HFF-Myc (cell line): ENCODE measurements at regions not wholly inside any gene's neighbourhood (a gene's known extent, or its start where the extent isn't known, plus 50 kb on each side); places are given as distances from the start of the nearest gene placed in this dataset.

ENCODE experiments used
- DNase-seq: peaks from one replicate; pipeline ENCODE4 v3.0.0-alpha.2; 2011; ENCODE audit warnings: low read depth; ENCODE audit errors: extremely low read depth
- H3K4me3 ChIP-seq: replicated peaks from 2 replicates; pipeline ENCODE4 v1.5.1; 2011; ENCODE audit warnings: low read depth, mild to moderate bottlenecking, control low read depth, low read length
- TF ChIP-seq, protein P1 (sequence below): IDR thresholded peaks from 2 replicates; pipeline ENCODE4 v1.5.1; 2012; ENCODE audit warnings: mild to moderate bottlenecking, low read depth, low read length, control low read depth; ENCODE audit errors: missing control alignments

DNA sequence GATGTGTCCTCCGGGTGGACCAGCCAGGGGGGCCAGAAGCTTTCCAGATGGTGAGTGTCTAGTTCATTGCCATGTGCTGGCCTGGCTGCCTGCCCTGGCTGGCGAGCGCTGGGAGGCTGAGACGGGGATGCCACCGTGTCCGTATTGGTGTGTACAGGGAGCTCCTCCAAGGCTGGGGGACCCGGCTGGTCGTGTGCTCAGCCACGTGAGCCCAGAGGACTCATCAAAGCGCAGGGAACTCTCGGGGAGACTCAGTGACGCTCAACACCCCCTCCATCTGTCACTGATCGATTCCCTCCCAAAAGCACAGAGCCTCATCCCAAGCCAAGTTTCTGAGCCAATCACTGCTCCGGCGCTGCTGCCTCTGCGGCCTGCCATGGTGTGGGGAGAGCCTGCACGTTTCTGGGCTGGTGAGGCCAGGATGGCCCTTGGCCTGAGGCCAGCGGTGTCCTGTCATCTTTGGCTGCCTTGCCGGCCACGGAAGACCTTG is 423.7 kb downstream of the SHANK2 start:
- no peak for DNase-seq
- TF ChIP-seq, protein P1, sequence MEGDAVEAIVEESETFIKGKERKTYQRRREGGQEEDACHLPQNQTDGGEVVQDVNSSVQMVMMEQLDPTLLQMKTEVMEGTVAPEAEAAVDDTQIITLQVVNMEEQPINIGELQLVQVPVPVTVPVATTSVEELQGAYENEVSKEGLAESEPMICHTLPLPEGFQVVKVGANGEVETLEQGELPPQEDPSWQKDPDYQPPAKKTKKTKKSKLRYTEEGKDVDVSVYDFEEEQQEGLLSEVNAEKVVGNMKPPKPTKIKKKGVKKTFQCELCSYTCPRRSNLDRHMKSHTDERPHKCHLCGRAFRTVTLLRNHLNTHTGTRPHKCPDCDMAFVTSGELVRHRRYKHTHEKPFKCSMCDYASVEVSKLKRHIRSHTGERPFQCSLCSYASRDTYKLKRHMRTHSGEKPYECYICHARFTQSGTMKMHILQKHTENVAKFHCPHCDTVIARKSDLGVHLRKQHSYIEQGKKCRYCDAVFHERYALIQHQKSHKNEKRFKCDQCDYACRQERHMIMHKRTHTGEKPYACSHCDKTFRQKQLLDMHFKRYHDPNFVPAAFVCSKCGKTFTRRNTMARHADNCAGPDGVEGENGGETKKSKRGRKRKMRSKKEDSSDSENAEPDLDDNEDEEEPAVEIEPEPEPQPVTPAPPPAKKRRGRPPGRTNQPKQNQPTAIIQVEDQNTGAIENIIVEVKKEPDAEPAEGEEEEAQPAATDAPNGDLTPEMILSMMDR: no peak
- H3K4me3 ChIP-seq: no peak overlapping the region

DNA sequence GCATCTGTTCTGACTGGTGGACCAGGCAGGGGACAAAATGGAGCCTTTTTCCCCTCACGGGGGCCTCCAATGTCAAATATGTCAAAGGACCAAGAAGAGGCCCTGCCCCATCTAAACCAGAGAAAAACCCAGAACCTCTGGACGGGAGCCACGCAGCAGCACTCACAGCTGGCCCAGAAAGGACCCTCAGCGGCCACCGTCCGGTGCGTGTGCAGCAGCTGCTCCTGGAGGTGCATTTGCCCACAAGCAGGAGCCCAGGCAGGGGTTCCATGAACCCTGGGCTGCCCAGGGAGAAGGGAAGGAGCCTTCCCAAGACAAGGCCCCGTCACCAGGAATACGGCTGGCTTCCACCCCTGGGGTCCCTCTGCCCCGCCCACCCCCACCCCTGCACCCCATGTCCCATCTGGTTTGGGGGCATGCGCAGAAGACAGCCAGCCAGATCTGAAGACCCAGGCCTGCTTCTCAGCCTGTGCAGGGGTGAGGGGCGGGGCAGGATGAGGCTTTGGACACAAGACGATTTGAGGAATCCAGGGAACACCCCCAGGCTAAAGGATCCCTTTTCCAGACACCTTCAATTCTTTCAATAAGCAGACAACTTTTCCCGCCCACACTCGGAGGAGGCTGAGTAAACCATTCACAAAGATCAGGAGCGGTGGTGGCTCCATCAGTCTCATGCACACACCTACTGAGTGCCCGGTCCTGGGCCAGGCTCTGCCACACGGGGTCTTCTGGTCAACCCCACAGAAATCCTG is 423.1 kb downstream of the SHANK2 start:
- no peak for DNase-seq
- TF ChIP-seq, protein P1: no peak
- no peak overlapping the region for H3K4me3 ChIP-seq

DNA sequence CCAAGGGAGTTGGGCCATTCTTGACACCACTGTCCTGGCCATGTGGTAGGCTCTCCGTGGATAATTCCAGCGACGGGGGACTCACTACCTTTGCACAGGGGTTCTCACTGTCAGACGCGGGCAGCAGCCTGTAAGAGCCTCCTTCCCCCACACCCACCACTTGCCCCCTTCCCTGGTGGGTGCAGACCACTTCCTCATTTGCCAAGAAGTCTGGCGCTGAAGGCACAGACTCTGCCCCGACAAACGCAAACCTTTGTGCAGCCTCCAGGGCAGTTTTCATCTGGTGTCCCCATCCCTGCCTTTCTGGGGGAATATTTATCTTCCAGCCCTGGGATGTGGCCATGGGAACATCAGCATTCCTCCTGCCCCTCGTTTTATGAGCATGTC is 422.5 kb downstream of the SHANK2 start:
- TF ChIP-seq, protein P1: no peak
- H3K4me3 ChIP-seq: no peak overlapping the region
- no peak for DNase-seq

DNA sequence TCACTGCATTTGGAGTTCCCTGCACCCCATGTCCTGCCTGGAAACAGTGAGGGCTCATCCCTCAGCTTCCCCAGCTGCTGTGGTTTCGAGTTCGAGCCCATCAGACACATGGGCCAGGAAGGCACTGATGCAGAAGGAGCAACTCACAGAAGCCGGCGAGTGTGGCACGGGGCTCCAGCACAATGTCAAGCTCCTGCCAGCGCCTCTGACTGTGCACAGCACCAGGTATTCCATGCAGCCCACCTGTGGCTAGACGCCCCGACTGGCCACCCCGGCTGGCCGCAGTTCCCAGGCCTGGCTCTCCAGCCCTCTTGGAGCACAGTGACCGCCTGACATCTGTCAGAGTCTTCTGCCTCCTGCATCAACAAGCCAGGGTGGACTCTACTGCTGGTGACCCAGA is 419.4 kb downstream of the SHANK2 start:
- no peak for DNase-seq
- TF ChIP-seq, protein P1: no peak
- no peak overlapping the region for H3K4me3 ChIP-seq

DNA sequence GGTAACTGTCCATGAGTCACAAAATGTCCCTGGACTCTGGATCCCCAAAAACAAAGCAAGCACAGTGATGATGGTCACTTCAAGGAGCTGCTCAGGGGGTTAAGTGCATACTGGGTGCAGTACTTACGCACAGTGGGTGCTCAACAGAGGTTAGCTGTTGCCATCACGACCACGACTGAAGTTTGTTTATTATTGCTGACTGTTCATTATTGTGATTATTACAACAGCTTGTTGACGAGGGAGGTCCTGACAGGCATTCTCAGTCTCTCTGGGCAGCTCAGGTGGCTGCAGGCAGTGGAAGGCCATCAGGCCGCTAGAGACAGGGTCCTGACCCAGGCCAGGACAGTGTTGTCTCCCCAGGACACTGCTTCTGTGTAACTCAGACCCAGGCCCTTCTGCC is 418.8 kb downstream of the SHANK2 start:
- no peak for DNase-seq
- no peak overlapping the region for H3K4me3 ChIP-seq
- TF ChIP-seq, protein P1: no peak

DNA sequence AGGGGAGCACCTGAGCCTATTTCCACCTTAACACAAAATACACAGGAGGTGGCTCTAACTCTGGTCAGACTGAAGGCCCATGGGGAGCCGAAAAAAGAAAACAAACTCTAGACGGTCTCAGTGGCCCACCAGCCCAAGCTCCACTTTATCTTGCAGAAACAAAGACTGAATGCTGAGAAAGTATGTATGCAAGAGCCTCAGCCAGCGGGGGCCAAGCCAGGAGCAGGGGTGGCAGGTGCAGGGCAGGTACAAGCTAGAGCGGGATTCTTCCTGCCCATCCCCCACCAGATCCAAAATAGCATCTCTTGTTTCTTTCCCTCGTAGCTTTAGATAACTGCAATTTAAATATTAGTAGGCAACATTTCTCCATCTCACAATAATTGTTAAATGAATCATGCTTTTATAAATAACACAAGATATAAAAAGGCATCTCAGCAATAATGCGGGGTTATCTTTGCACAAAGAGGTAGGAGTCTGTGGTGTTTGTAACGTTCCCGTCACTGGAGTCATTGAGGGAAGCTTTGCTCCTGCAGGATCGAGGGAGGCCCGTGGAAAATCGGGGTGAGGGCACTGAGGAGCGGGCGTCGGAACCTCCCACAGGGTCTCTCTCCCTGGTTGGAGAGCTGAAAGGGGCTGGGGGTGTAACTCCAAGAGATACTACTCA is 418.0 kb downstream of the SHANK2 start:
- no peak for DNase-seq
- no peak overlapping the region for H3K4me3 ChIP-seq
- TF ChIP-seq, protein P1: no peak
